GM23338 (cell line): ENCODE measurements at regions not wholly inside any gene's neighbourhood (a gene's known extent, or its start where the extent isn't known, plus 50 kb on each side); places are given as distances from the start of the nearest gene placed in this dataset.

Experiments used
- ATAC-seq: fragments of 200-7000 bp; cut with Tn5 transposase; 3 replicates; pipeline ENCODE4 v1.9.1; 2020
- DNase-seq: peaks from one replicate; pipeline ENCODE4 v3.0.0-alpha.2; 2015; ENCODE audit warnings: low spot score
- H2AFZ ChIP-seq: fragments of 200-600 bp; sonication (generic); 2 replicates; pipeline ENCODE4 v1.8.0; 2016; ENCODE audit warnings: antibody characterized with exemption, mild to moderate bottlenecking, moderate library complexity
- H3F3A ChIP-seq: fragments of 200-600 bp; sonication (generic); replicated peaks from 2 replicates; pipeline ENCODE4 v1.8.0; 2017; ENCODE audit warnings: antibody characterized with exemption, mixed run types, low read depth
- H3K27ac ChIP-seq: fragments of 200-600 bp; sonication (generic); 2 replicates; pipeline ENCODE4 v1.6.1; 2016; ENCODE audit warnings: low read depth
- H3K27me3 ChIP-seq: fragments of 200-600 bp; sonication (generic); 2 replicates; pipeline ENCODE4 v1.8.0; 2016; ENCODE audit warnings: mild to moderate bottlenecking, mixed run types, moderate library complexity; ENCODE audit not compliant: insufficient read depth
- H3K36me3 ChIP-seq: fragments of 200-600 bp; sonication (generic); 2 replicates; pipeline ENCODE4 v1.8.0; 2016; ENCODE audit warnings: mild to moderate bottlenecking; ENCODE audit not compliant: insufficient read depth
- H3K4me1 ChIP-seq: fragments of 200-600 bp; sonication (generic); 2 replicates; pipeline ENCODE4 v1.8.0; 2016; ENCODE audit warnings: mild to moderate bottlenecking, moderate library complexity; ENCODE audit not compliant: insufficient read depth
- H3K4me2 ChIP-seq: fragments of 200-600 bp; sonication (generic); 2 replicates; pipeline ENCODE4 v1.7.1; 2017; ENCODE audit warnings: mixed run types
- H3K4me3 ChIP-seq: fragments of 200-600 bp; sonication (generic); 2 replicates; pipeline ENCODE4 v1.6.1; 2016; ENCODE audit warnings: mixed run types
- H3K79me2 ChIP-seq: fragments of 200-600 bp; sonication (generic); replicated peaks from 2 replicates; pipeline ENCODE4 v1.8.0; 2017; ENCODE audit warnings: mild to moderate bottlenecking; ENCODE audit not compliant: insufficient read depth
- H3K9me2 ChIP-seq: fragments of 200-600 bp; sonication (generic); 2 replicates; pipeline ENCODE4 v1.8.0; 2017; ENCODE audit not compliant: insufficient read depth
- H4K20me1 ChIP-seq: fragments of 200-600 bp; sonication (generic); replicated peaks from 2 replicates; pipeline ENCODE4 v1.8.0; 2017; ENCODE audit warnings: mild to moderate bottlenecking; ENCODE audit not compliant: insufficient read depth
- H3K27ac Mint-ChIP-seq: 2 replicates; pipeline ENCODE4 v1.8.0; 2020; ENCODE audit warnings: inconsistent platforms, mild to moderate bottlenecking, moderate library complexity, mixed read lengths
- H3K27me3 Mint-ChIP-seq: 3 replicates; pipeline ENCODE4 v1.8.0; 2022; ENCODE audit warnings: low read depth, mild to moderate bottlenecking, moderate library complexity, mixed read lengths, inconsistent platforms; ENCODE audit not compliant: insufficient read depth, poor library complexity
- H3K36me3 Mint-ChIP-seq: 3 replicates; pipeline ENCODE4 v1.8.0; 2021; ENCODE audit warnings: low read depth, mild to moderate bottlenecking, inconsistent platforms, moderate library complexity, mixed read lengths
- H3K4me1 Mint-ChIP-seq: 3 replicates; pipeline ENCODE4 v1.8.0; 2020; ENCODE audit warnings: mild to moderate bottlenecking, inconsistent platforms, mixed read lengths
- H3K4me3 Mint-ChIP-seq: 3 replicates; pipeline ENCODE4 v1.8.0; 2021; ENCODE audit warnings: moderate library complexity, mild to moderate bottlenecking, inconsistent platforms, mixed read lengths
- H3K9me3 Mint-ChIP-seq: 3 replicates; pipeline ENCODE4 v1.8.0; 2020; ENCODE audit warnings: moderate library complexity, mild to moderate bottlenecking, inconsistent platforms, mixed read lengths
- CTCF ChIP-seq, 2 experiments: fragments of 200-600 bp in 1 of 2; sonication (generic) in 1 of 2; conservative IDR thresholded peaks; 2 replicates each; pipeline versions ENCODE4 v1.5.1 to v1.6.1; 2016 to 2017; ENCODE audit warnings: antibody characterized with exemption in 2 of 2, low read depth in 2 of 2, mild to moderate bottlenecking in 2 of 2, moderate library complexity in 1 of 2
- EZH2 ChIP-seq: fragments of 200-600 bp; sonication (generic); IDR thresholded peaks from one replicate; pipeline ENCODE4 v1.8.0; 2017; ENCODE audit warnings: antibody characterized with exemption, mild to moderate bottlenecking, low read depth; ENCODE audit not compliant: unreplicated experiment
- EZH2phosphoT487 ChIP-seq: fragments of 200-600 bp; sonication (generic); IDR thresholded peaks from one replicate; pipeline ENCODE4 v1.8.1; 2018; ENCODE audit warnings: antibody characterized with exemption; ENCODE audit not compliant: unreplicated experiment
- JUNB ChIP-seq: IDR thresholded peaks from one replicate; pipeline ENCODE4 v1.6.1; 2016; ENCODE audit warnings: antibody characterized with exemption; ENCODE audit not compliant: unreplicated experiment
- NANOG ChIP-seq: IDR thresholded peaks from 2 replicates; pipeline ENCODE4 v1.6.1; 2016; ENCODE audit warnings: antibody characterized with exemption, borderline replicate concordance
- POLR2AphosphoS5 ChIP-seq: IDR thresholded peaks from 2 replicates; pipeline ENCODE4 v1.6.1; 2016; ENCODE audit warnings: antibody characterized with exemption, low read depth
- STAT1 ChIP-seq: IDR thresholded peaks from one replicate; pipeline ENCODE4 v1.6.1; 2016; ENCODE audit warnings: antibody characterized with exemption; ENCODE audit not compliant: unreplicated experiment
- ZNF114 ChIP-seq: fragments of 250-450 bp; sonication (Bioruptor Pico); IDR thresholded peaks from 2 replicates; pipeline ENCODE4 v1.5.0; 2020; ENCODE audit warnings: mild to moderate bottlenecking, moderate library complexity
- ZNF331 ChIP-seq: fragments of 250-450 bp; sonication (Bioruptor Pico); IDR thresholded peaks from 2 replicates; pipeline ENCODE4 v1.5.0; 2020; ENCODE audit warnings: low read depth, mild to moderate bottlenecking, moderate library complexity
- ZNF462 ChIP-seq: fragments of 250-450 bp; sonication (Bioruptor Pico); IDR thresholded peaks from 2 replicates; pipeline ENCODE4 v1.5.0; 2020; ENCODE audit warnings: mild to moderate bottlenecking, moderate library complexity

DNA sequence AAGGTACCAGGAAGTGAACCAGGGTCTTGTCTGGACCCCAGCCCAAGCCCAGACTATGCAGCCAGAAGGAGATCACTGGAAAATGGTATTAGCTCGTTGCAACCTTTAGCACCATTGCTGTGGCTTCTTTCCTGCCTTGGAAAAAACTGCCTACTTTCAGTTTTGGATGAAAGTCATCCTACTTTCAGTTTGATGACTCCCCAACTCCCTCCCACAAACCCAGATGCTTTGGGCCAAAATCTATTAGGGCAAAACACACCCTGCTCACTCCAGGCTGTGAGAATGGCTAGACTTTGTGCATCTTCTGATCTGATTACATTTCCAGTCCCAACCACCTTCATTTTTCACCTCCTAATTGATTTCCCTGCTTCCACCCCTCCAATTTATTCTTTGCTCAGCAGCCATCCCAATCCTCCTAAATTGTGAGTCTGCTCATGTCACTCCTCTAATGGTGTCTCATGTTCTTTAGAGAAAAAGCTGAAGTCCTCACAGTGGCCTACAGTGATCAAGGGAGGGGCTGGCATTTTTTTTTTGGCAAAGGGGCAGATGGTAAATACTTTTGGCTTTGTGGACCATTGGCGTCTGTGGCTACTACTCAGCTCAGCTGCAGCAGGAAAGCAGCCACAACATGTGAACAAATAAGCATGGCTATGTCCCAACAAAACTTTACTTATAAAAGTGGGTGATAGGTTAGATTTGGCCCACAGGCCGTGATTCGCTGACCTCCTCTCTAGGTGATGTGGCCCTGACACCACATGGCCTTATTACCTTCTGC lies 368.7 kb downstream of the SLC4A3 start:
- H3K4me1 Mint-ChIP-seq: peaks cover 8% of the 10 kb centered on the region; the same call in 2 of the 3 replicates
- no peak overlapping the region for H3K27ac Mint-ChIP-seq
- H3K27me3 Mint-ChIP-seq: no peaks in the 10 kb centered on the region
- Histone ChIP-seq H3K27me3 (no peaks in the 10 kb centered on the region), H3K79me2 (no peaks in the 10 kb centered on the region), H3K36me3 (no peaks in the 10 kb centered on the region), H3F3A (0 out of 2 replicates have a peak, but pooled peaks cover 3% of the 10 kb centered on the region), H3K9me2 (no peaks in the 10 kb centered on the region), H3K27ac (no peak overlapping the region), H2AFZ (no peak overlapping the region), H3K4me2 (no peak overlapping the region), H3K4me3 (no peak overlapping the region), H4K20me1 (no peaks in the 10 kb centered on the region), H3K4me1 (peaks cover 3% of the 10 kb centered on the region; the same call in 1 of the 2 replicates)
- TF ChIP-seq CTCF (conservative IDR thresholded peaks at IDR 0.05; ENCODE audit: low read depth in 2 of 2): no peak
- no peak for TF ChIP-seq NANOG
- TF ChIP-seq ZNF462 (CRISPR knock-in tag): no peak
- TF ChIP-seq EZH2: no peak
- no peak for TF ChIP-seq STAT1
- no peak for TF ChIP-seq ZNF331 (CRISPR knock-in tag)
- no peak for TF ChIP-seq EZH2phosphoT487
- TF ChIP-seq POLR2AphosphoS5: no peak
- TF ChIP-seq ZNF114 (CRISPR knock-in tag): no peak
- TF ChIP-seq JUNB: no peak
- ATAC-seq (no peak), DNase-seq (no peak)
- H3K4me3 Mint-ChIP-seq: no peak overlapping the region
- H3K36me3 Mint-ChIP-seq: no peaks in the 10 kb centered on the region
- no peaks in the 10 kb centered on the region for H3K9me3 Mint-ChIP-seq
